Esophagus muscularis mucosa (tissue), 3 donors: ENCODE measurements at regions not wholly inside any gene's neighbourhood (a gene's known extent, or its start where the extent isn't known, plus 50 kb on each side); places are given as distances from the start of the nearest gene placed in this dataset.

ENCODE experiments used
- CTCF ChIP-seq, 3 experiments: fragments of 200-600 bp in 2 of 3; fragments of 450-650 bp in 1 of 3; sonication (generic) in 2 of 3; IDR thresholded peaks; one replicate each; pipeline ENCODE4 v1.5.1; 2017 to 2019; ENCODE audit warnings: antibody characterized with exemption in 3 of 3, mild to moderate bottlenecking in 2 of 3, moderate library complexity in 1 of 3
- POLR2A ChIP-seq: fragments of 450-650 bp; IDR thresholded peaks from one replicate; pipeline ENCODE4 v1.6.1; 2017; ENCODE audit warnings: antibody characterized with exemption, moderate library complexity, mild to moderate bottlenecking, low read depth
- POLR2AphosphoS5 ChIP-seq, 2 donors: sonication (generic); formaldehyde crosslinking; IDR thresholded peaks; one replicate each; pipeline ENCODE4 v1.6.1; 2017; ENCODE audit warnings: antibody characterized with exemption in 2 of 2

GRCh38 chr16:86041807-86042206 is 142.8 kb downstream of the IRF8 start:
- TF ChIP-seq POLR2A (no peak), CTCF (IDR thresholded peaks at IDR 0.05) (no peak), POLR2AphosphoS5 (IDR thresholded peaks at IDR 0.05) (no peak)
